ENCODE measurements at regions not wholly inside any gene's neighbourhood (a gene's known extent, or its start where the extent isn't known, plus 50 kb on each side); places are given as distances from the start of the nearest gene placed in this dataset.

- no peak for TF ChIP-seq GATA3 (IDR thresholded peaks at IDR 0.05; ENCODE audit: low read depth, low read length)
- no peak for TF ChIP-seq GATA2 (IDR thresholded peaks at IDR 0.05; ENCODE audit: low read depth, low read length)
Observed at GRCh38 chr13:34542321-34542720, 399.7 kb upstream of the NBEA start.

Data from SH-SY5Y (cell line).